ENCODE measurements at regions not wholly inside any gene's neighbourhood (a gene's known extent, or its start where the extent isn't known, plus 50 kb on each side); places are given as distances from the start of the nearest gene placed in this dataset.

GRCh38 chr22:46079093-46079860 lies 71.0 kb upstream of the PPARA start:
- DNase-seq: no peak

- no peak for DNase-seq
Observed at GRCh38 chr22:46079861-46080821, 70.2 kb upstream of the PPARA start.

- DNase-seq: no peak
Observed at GRCh38 chr22:46081036-46081830, 69.1 kb upstream of the PPARA start.

- no peak for DNase-seq
Observed at GRCh38 chr22:46081831-46082210, 68.5 kb upstream of the PPARA start.

GRCh38 chr22:46082633-46083032 lies 67.7 kb upstream of the PPARA start:
- no peak for DNase-seq

GRCh38 chr22:46083383-46084350 lies 66.7 kb upstream of the PPARA start:
- no peak for DNase-seq

- no peak for DNase-seq
Observed at GRCh38 chr22:46084376-46084775, 66.0 kb upstream of the PPARA start.

GRCh38 chr22:46084943-46085827 lies 65.1 kb upstream of the PPARA start:
- DNase-seq: no peak

- no peak for DNase-seq
Observed at GRCh38 chr22:46085828-46086576, 64.3 kb upstream of the PPARA start.

GRCh38 chr22:46086577-46087335 lies 63.6 kb upstream of the PPARA start:
- no peak for DNase-seq

GRCh38 chr22:46087336-46087690 lies 63.0 kb upstream of the PPARA start:
- DNase-seq: no peak

GRCh38 chr22:46087816-46088277 lies 62.5 kb upstream of the PPARA start:
- no peak for DNase-seq

- DNase-seq: no peak
Observed at GRCh38 chr22:46088541-46089311, 61.6 kb upstream of the PPARA start.

- DNase-seq: no peak
Observed at GRCh38 chr22:46089426-46090035, 60.8 kb upstream of the PPARA start.

GRCh38 chr22:46090036-46090591 lies 60.2 kb upstream of the PPARA start:
- no peak for DNase-seq

GRCh38 chr22:46090631-46091201 lies 59.6 kb upstream of the PPARA start:
- no peak for DNase-seq

- no peak for DNase-seq
Observed at GRCh38 chr22:46091277-46091977, 58.9 kb upstream of the PPARA start.
